HG02588 (cell line): ENCODE measurements at regions not wholly inside any gene's neighbourhood (a gene's known extent, or its start where the extent isn't known, plus 50 kb on each side); places are given as distances from the start of the nearest gene placed in this dataset.

Source experiments
- ATAC-seq: cut with Tn5 transposase; IDR thresholded peaks from one replicate; pipeline ENCODE4 v1.9.1; 2021; ENCODE audit warnings: mild to moderate bottlenecking, moderate library complexity; ENCODE audit not compliant: unreplicated experiment

- ATAC-seq, result no peak
Observed at GRCh38 chr10:2139746-2140145, 402.4 kb upstream of the ADARB2 start.

- no peak for ATAC-seq
Observed at GRCh38 chr10:2137549-2138174, 400.3 kb upstream of the ADARB2 start.

GRCh38 chr10:2130705-2131305 is 393.5 kb upstream of the ADARB2 start:
- no peak for ATAC-seq

GRCh38 chr10:2128991-2129390 is 391.7 kb upstream of the ADARB2 start:
- no peak for ATAC-seq

- ATAC-seq, result no peak
Observed at GRCh38 chr10:2124135-2124534, 386.8 kb upstream of the ADARB2 start.

GRCh38 chr10:2122431-2123124 is 385.3 kb upstream of the ADARB2 start:
- ATAC-seq, result no peak

GRCh38 chr10:2121929-2122328 is 384.6 kb upstream of the ADARB2 start:
- ATAC-seq, result no peak

- no peak for ATAC-seq
Observed at GRCh38 chr10:2121315-2121714, 384.0 kb upstream of the ADARB2 start.

GRCh38 chr10:2120746-2121145 is 383.4 kb upstream of the ADARB2 start:
- no peak for ATAC-seq

- no peak for ATAC-seq
Observed at GRCh38 chr10:2119316-2119715, 382.0 kb upstream of the ADARB2 start.

- no peak for ATAC-seq
Observed at GRCh38 chr10:2118201-2118600, 380.9 kb upstream of the ADARB2 start.

- ATAC-seq, result no peak
Observed at GRCh38 chr10:2117641-2118040, 380.3 kb upstream of the ADARB2 start.

GRCh38 chr10:2111965-2112364 is 374.6 kb upstream of the ADARB2 start:
- ATAC-seq, result no peak

- ATAC-seq, result no peak
Observed at GRCh38 chr10:2108496-2108895, 371.2 kb upstream of the ADARB2 start.

GRCh38 chr10:2106641-2107040 is 369.3 kb upstream of the ADARB2 start:
- no peak for ATAC-seq

- ATAC-seq, result no peak
Observed at GRCh38 chr10:2099321-2099720, 362.0 kb upstream of the ADARB2 start.

GRCh38 chr10:2097937-2098336 is 360.6 kb upstream of the ADARB2 start:
- no peak for ATAC-seq

GRCh38 chr10:2094171-2094570 is 356.8 kb upstream of the ADARB2 start:
- no peak for ATAC-seq

- ATAC-seq, result no peak
Observed at GRCh38 chr10:2083591-2083990, 346.3 kb upstream of the ADARB2 start.

- peak; percentile 56 for ATAC-seq
Observed at GRCh38 chr10:2081501-2081900, 344.2 kb upstream of the ADARB2 start.

- ATAC-seq, result peak; percentile 62
Observed at GRCh38 chr10:2079603-2080078, 342.3 kb upstream of the ADARB2 start.

GRCh38 chr10:2077231-2077630 is 339.9 kb upstream of the ADARB2 start:
- no peak for ATAC-seq
